HS-5 (cell line): ENCODE measurements at regions not wholly inside any gene's neighbourhood (a gene's known extent, or its start where the extent isn't known, plus 50 kb on each side); places are given as distances from the start of the nearest gene placed in this dataset.

Experiments used
- DNase-seq: peaks from one replicate; pipeline ENCODE4 v3.0.0-alpha.2; 2012; ENCODE audit warnings: low read depth

DNA sequence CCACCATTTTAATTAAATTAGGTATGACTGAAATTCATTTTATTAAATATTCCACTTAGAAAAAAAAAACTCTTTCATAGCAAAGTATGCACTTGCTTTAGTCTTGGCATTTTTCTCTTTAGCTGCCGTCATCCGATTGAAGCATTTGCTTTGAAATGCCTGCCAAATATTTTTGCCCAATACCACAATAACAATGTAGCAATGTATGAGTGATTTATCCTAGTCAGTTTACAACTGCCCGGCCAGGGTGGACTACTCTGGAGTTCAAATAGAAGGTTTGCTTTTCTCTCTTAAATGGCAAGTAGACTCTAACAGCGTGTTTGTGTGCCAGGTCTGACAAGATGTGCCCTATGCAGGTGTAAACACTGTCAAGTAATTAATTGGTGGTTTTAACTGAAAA lies 675.3 kb upstream of the SGCG start:
- DNase-seq: no peak

DNA sequence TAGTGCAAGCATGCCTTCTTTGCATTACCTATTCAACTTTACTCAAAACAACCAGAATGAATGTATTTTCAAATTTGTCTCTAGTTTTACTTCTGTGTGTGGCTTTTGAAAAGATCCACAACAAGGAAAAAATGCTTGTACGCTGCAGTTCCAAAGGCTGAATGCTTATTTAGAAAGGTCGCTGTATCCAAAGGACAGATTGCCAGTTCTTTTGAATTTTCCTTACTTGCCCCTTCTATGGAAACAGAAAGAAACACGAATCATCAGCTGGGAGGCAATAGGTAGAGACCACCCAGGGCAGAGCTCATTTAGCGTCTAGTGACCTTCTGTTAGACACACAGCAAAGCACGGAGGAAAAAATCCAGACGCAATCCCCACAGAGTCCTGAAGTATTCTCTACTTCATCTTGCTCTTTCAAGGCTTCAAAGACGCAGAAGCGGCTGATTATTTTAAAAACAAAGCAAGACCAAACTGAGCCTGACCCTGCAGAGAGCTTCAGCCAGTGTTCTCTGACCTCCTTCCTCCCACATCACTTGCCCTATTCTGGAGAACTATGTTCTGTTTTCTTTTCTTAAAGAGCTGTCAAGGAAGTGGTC lies 674.6 kb upstream of the SGCG start:
- DNase-seq: no peak

DNA sequence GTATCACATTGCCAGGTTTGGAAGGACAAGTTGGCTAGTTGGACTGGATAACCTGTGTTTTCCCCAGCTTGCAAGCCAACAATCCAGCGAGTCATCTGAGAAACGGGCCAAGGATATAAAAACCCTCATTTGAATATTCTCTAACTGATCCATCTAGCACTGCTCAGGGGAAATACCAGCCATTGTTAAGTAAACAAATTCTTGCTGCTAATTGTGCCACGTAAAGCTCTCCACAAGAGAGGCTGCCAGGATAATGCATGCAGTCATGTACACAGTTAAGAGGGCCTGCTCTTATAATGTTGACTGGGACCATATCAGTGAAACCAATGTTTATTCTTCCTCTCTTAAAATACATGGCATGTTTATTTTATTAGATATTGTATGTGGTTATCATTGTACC lies 663.2 kb upstream of the SGCG start:
- DNase-seq: no peak

DNA sequence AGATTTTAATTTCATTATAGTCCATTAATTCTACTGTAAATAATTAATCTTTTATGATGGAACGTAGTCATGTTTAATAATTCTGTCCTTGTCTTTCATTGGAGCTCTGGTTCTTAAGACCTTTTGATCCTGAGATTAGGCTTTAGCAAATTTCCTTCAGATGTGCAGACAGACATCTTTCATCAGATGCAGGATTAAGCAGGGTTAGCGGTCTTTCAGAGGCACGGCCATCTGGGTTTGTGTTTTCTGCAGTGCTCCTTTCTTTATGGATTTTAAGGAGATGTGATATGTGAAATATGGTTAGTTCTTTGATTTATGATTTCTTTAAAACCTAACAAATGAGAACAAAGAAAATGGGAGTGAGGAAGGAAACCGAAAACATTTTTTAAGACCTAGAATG lies 643.9 kb upstream of the SGCG start:
- no peak for DNase-seq

DNA sequence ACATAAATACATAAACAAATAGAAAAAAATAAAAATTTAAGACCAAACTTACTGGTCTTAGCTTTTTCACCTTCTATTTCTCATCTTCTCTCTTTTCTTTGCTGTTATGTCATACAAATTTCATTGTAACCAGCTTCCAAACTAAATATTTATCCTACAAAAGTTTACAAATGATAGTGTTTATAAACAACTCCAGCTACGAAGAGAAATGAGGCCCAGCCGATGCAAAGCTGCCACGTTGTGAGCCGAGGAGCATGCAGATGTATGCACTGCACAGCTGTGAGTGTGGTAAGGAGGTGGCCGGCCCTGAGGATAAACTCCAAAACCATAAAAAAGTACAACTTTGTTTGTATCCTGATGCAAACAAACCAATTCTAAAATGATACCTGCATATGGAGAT lies 642.4 kb upstream of the SGCG start:
- no peak for DNase-seq

DNA sequence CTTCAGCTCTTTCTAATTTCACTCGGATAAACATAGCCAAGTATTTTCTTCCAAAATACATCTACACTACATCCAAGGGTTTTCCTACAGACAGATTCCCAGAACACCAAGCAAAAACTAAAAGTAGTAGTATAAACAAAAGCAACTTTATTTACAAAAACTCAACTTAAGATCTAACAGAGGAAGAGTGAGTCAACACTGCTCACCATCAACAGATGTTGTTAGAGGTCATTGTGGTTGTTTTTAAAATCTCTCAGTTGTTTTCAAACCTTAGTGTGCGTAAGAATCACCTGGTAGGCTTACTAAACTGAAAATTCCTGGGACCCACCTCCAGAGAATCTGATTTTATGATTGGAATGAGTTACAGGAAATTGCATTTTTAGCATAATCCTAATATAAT lies 631.7 kb upstream of the SGCG start:
- DNase-seq: no peak

DNA sequence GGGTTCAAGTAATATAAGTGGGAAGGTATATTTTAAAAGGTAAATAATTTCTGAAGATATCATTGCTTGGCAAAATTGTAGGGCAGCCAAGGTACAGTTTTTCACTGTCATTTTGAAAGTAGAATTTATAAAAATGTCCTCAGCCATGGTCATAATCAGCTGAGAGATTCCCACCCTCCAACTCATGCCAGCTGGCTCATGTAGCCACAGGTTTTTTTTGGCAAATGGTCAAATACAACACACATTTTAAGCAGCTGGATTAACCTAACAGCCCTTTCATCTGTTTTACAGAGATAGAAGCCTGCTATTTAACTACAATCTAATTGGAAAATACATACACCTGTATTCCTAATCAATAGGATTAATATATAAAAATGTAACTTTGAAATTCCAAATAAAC lies 619.2 kb upstream of the SGCG start:
- DNase-seq: no peak

DNA sequence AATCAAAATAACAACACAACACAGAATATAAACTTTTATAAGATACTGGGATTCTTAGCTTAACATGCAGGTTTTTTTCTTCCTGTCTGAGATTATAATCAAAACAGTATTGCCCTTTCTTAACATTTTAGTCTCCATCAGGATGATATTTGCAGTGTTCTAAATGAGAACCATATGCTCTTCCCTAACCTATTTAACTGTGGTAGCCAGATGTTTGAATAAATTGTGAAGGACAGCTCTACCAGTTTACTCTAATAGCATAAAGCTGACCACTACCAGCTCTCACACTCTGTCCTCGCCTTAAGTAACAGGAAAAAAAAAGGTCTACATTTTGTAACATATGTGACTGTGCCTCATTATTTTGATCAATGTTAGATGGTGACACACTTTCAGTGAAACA lies 618.7 kb upstream of the SGCG start:
- DNase-seq: no peak

DNA sequence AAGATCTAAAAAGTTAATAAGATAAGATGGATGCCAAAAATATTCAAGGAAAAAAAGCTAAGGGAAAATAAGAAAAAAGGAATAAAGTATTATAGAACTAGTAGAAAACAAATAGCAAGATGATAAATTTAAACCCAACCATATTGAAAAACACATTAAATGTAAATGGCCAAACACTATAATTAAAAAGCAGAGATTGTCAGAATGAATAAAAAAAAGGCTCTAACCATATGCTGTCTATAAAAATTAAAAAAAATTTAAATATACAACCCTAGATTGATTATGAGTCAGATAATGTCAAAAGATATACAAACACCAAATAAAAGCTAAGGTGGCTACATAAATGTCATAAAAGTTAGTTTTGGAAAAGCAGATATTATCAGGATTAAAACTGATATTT lies 617.5 kb upstream of the SGCG start:
- DNase-seq: no peak

DNA sequence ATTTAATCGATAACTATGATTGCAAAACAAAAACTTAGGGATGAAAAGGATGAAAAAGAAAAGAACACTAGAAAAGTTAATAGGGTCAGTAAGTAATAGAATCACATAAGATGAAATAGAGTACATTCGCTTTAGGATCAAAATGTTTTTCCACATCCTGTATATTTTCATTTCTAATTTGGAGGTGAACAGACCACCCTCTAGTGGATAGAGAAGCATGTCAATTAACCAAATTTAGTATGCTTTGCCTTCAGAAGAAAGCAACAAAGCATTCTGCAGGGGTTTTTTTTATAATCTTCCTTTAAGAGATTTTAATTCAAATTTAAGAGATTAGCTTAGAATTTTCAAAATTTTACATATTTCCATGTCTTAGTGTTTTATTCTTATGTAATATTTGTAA lies 611.0 kb upstream of the SGCG start:
- no peak for DNase-seq

DNA sequence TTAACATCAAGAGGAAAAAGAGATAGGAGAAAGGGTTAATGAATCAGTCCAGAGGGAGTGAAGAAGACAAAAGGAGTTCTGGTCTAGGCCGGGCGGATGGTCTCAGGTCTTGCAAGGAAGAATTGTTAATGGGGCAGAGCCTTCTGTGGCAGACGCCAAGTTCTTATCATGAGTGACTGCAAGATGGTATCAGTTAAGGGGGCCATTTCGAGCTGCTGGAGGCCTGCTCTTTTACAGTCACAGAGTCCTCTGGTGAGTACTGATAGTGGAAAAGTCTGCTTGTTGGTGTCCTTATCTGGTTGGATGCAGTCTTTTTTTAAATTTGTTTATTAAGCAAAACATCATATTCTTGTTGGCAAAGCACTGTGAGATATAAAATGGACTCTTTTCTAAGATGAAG lies 590.9 kb upstream of the SGCG start:
- DNase-seq: no peak

DNA sequence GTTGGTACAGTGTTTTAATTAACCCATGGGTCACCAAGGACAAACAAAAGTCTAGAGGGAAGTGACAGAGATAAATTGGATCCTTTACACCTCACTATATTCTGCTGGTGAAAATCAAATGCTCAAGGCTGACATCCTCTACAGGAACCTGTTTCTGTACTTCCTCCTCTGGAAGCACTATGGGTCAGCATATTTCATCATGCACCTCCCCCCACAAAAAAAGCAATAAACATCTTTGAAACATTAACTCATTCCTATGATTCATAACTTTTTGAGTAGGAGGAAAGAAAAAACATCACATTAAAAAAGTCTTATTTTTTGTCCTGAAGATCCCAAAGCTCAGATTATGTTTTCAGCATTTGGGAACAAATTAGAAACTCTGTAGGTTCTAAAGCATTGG lies 588.3 kb upstream of the SGCG start:
- DNase-seq: no peak

DNA sequence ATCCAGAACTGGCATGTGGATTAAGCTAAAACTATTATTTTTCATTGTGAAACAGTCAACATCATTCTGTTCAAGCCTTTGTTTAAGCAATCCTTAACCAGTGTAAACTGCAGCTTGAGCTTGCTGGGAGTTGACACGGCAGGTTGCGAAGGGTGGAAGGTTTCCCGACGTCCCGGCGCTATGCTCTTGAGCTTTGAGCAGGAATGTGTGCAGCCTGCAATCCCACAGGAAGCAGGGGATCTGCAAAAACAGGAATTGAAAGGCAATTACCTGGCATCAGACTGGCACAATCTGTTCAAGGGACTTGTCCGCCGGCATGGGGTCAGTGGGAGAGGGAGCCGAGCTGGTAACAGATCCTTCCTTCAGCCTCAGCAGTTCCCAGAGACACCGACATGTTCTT lies 586.7 kb upstream of the SGCG start:
- DNase-seq: no peak

DNA sequence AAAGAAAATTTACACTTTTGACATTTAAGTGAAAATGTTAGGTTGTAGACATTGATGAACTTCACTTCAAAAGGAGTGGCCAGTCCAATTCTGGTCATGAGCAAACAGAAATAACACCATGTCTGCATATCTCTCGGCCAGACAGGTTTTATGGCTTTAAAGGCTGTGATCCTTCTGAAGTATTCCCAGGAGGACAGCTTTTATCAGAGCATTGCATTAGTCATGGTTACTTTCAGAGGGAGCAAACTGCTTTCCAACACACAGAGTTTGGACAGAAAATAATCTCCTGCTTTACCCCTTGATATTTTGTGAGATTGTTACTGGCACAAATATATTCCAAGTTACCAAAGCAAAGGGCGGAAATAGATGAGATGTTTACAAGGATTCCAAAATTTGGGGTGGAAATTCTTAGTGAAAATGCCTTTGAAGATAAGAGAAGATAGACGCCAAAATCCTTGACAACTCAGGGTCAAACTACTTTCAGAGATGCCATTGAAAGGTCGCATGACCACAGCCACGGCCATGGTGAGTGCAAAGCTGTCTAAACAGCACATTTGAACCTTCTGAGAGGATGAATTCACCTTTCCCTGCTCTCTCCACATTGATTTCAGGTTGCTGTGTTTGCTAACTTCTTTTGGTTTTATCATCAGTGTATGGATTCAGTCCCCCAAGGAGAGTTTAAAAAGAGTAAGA lies 584.5 kb upstream of the SGCG start:
- no peak for DNase-seq

DNA sequence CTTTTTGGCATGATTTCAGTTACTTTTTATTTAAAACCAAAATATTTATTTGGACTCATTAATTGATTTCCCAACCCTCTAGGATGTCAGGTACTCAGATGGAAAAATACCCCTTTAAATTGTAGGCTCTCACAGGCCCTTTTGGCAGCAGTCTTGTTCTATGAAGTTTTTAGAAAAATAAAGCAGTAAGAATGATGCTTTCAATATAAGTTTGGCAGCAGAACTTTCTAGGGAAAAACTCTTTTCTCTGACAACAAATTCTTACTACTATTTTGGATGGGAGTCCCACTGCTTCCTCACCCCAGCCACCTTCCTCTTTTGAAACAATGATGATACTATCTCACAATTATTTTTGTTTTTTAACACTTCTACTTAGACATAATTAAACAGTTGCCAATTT lies 581.6 kb upstream of the SGCG start:
- DNase-seq: no peak

DNA sequence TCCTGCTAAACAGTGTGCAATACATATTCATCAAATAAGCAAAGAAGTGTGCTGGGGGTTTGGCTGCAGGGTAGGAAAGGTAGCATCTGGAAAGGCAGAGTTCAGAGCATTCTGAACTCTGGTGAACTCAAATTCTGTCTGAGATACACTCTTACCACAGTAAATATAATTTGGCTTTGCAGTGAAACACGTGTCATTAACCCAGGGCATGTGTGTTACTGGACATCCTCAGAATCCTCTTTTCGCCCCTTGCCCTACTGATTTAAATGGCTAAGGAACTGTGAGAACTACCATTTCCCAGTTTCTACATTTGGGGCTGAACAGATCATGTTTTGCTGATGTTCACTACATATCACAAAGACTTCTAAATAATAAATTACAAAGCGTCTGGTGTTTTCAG lies 562.8 kb upstream of the SGCG start:
- DNase-seq: no peak

DNA sequence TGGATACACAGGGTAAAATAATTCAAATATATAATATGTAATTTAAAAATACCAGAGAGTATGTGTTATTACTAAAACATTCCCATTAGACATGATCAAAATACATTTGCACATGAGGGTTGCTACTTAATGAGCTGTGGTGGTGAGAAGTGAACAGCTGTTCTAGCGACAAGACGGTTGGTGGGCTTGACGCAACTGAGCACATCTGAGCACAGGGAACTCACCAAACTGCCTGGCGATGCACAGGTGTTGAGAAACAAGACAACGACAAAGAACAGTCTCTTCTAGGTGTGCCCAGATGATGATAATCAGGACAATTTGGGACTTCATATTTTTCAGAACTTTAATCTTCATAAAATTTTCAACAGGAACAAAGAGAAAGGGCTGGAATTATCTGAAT lies 555.1 kb upstream of the SGCG start:
- no peak for DNase-seq

DNA sequence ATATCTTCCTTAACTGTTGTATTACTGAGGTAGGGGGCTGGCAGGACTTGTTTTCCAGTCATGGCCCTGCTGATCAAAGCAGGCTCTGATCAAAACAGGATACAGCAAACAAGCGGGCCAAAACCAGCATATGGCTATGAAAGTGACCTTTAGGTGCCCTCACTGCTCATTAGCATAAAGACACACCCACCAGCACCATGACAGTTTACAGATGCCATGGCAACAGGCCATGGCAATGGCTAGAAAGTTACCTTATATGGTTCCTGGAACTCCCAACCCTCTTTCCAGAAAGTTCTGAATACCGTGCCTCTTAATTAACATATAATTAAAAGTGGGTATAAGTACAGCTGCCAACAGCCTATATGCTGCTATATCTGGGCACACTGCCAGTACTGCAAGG lies 551.4 kb upstream of the SGCG start:
- DNase-seq: no peak

DNA sequence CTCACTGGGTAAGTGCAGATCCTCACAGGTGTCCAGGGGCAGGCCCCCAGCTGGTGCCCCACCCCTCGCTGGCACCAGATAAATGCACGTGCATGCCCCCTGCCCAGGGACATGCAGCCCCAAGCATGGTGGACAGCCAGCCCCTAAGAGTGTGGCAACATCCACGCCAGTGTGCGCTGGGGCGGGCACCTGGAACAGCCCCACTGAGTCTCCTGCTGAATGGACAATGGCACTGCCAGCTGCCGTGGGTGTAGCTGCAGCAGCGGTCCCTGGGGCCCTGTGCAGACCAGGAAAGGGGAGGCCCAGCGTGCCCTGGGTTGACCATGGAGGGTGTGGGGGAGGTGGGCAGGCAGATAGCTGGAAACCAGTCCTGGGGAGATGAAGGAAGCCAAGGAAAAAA lies 538.7 kb upstream of the SGCG start:
- DNase-seq: no peak

DNA sequence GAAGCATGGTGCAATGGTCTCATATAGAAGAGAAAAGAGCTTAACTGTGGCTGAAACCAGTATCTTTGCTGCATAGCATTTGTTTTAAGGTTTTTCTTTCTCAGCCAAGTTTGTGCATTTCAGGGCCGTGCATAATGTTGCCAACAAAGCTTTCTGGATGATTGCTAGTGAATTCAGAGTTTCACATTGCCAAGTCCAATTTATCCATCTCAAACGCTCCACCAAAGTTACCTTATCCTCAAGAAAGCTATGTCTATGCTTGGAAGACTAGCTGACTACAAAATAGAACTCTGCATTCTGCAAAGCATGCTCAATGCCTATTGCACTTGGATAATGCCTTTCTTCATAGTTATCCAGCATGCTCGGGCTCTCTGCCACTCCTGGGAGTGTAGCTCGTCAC lies 535.8 kb upstream of the SGCG start:
- DNase-seq: no peak

DNA sequence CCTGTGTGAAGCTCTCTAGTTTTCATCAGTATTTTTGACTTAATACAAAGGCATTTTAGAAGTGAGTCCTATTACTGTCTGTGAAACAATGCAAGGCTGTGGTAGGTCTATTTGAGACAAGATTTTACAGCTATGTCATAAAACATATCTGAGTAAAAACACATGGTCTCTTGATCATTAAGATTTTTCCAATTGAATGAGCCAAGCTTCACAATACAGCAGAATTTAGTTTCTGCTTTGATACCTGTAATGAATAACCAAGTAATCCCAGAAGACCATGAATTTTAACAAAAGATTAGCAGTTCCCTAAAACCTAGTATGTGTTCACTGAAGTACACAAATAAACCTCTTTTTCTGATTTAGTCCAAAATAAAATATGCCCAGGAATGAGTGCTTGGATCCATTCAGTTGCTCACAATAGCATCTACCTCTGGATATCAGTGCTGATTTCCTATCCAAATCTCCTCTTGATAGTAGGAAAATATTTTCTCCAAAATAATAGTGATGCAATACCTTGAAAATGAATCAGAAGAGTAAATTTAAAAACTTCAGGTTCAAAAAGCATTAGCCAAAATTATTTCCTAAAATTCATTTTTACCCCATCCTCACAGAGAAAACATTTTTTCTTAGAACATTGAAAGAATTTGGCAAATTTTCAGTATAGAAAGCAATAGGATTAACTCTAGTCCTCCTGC lies 533.5 kb upstream of the SGCG start:
- no peak for DNase-seq

DNA sequence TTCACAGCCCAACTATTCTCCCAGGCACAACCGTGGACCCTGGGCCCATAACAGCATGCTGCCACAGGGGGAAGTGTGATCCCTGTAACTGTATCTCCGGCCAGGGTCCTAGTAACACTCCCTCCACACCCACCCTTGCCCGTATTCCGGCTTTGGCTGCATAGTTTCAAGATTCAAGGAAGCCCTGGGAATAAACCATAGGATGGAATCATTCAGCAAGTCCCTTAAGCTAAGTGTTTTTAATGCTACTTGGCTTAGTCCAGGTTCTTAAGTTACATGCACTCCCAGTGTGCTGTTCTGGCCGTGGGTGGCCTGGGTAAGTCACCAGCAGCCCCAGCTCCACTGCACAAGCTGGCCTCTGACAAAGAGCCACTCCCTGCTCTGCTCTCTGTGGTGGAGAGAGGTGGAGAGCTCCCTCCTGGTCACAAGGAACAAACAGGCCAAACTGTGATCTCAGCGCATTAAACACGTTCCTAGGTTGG lies 532.4 kb upstream of the SGCG start:
- no peak for DNase-seq

DNA sequence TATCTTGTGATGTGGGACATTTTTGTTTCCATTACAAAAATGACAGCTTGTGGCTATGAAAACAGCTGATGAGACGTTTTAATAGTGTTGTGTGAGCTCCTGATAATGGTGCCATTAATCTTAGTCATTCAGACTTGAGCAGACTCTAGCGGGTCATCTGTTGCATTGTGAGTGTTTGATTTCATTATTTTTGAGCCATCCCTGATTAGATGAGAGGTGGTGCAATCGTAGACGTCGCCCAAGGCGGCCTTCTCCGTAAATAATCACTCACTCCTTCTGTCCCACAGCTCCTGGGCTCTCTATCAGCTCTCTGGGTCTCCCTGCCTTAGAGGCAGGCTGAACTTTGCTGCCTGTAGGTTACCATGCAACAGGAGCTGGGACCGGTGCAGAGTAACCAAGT lies 528.0 kb upstream of the SGCG start:
- DNase-seq: no peak

DNA sequence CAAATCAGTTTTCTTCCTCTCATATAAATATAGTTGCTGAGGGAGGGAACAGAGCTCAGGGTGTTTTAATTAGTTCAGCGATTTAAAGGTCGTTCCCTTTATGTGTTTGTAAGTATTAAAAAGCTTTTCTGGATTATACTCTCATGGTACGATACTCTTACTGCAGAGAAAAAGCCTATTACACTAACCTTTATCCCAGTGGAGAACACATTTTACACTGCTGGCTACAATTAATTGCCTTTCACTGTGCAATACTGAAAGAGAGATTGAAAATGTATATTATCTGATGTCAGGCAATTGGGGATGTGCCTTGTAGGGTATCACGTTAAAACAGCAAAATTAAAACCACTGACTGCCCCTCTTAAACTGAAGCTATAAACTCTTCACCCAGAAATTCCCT lies 526.9 kb upstream of the SGCG start:
- no peak for DNase-seq
